GM23248 (cell line): ENCODE measurements at regions not wholly inside any gene's neighbourhood (a gene's known extent, or its start where the extent isn't known, plus 50 kb on each side); places are given as distances from the start of the nearest gene placed in this dataset.

ENCODE experiments used
- EZH2 ChIP-seq: fragments of 200-600 bp; sonication (generic); IDR thresholded peaks from 2 replicates; pipeline ENCODE4 v1.6.1; 2018; ENCODE audit warnings: antibody characterized with exemption, mild to moderate bottlenecking; ENCODE audit not compliant: insufficient read depth, poor library complexity, severe bottlenecking
- EZH2phosphoT487 ChIP-seq: fragments of 200-600 bp; sonication (generic); IDR thresholded peaks from 2 replicates; pipeline ENCODE4 v1.6.1; 2018; ENCODE audit warnings: antibody characterized with exemption, moderate library complexity, mild to moderate bottlenecking, low read depth; ENCODE audit not compliant: insufficient read depth

- TF ChIP-seq EZH2 = no peak
- TF ChIP-seq EZH2phosphoT487 = no peak
These were observed 469.5 kb downstream of the MATN1 start for GRCh38 chr1:30253807-30254440.
